Activated CD8-positive, alpha-beta memory T cell treated with anti-CD3 and anti-CD28 coated beads for 48 hours (primary cell): ENCODE measurements at regions not wholly inside any gene's neighbourhood (a gene's known extent, or its start where the extent isn't known, plus 50 kb on each side); places are given as distances from the start of the nearest gene placed in this dataset.
"Not testable (repeated sequence)": the region's sequence is repeated elsewhere in the genome, so short reads cannot be mapped to it uniquely, and the experiment has no call there.

Experiments used
- DNase-seq, 3 experiments: peaks; one replicate each; pipeline ENCODE4 v3.0.0-alpha.2; 2020; ENCODE audit warnings: low read depth in 2 of 3, low spot score in 2 of 3

GRCh38 chr2:106339609-106340008, 128.6 kb downstream of the RGPD3 start:
- no peak for DNase-seq

GRCh38 chr2:106339132-106339531, 129.1 kb downstream of the RGPD3 start:
- no peak for DNase-seq

- DNase-seq: no peak
These were observed 130.2 kb downstream of the RGPD3 start for GRCh38 chr2:106338043-106338442.

GRCh38 chr2:106336737-106337136, 131.5 kb downstream of the RGPD3 start:
- DNase-seq: no peak

- DNase-seq: no peak
These were observed 132.1 kb downstream of the RGPD3 start for GRCh38 chr2:106336108-106336507.

- no peak for DNase-seq
These were observed 133.4 kb downstream of the RGPD3 start for GRCh38 chr2:106334802-106335201.

- DNase-seq: not testable (repeated sequence)
These were observed 134.8 kb downstream of the RGPD3 start for GRCh38 chr2:106333253-106333873.

- no peak for DNase-seq
These were observed 136.2 kb downstream of the RGPD3 start for GRCh38 chr2:106332054-106332453.

GRCh38 chr2:106330384-106331261, 136.5 kb upstream of the UXS1 start:
- DNase-seq: not testable (repeated sequence)

- no peak for DNase-seq
These were observed 129.4 kb upstream of the UXS1 start for GRCh38 chr2:106323337-106324013.

GRCh38 chr2:106322281-106322680, 128.2 kb upstream of the UXS1 start:
- DNase-seq: no peak

- DNase-seq: not testable (repeated sequence)
These were observed 126.3 kb upstream of the UXS1 start for GRCh38 chr2:106320439-106320838.

GRCh38 chr2:106316915-106317314, 122.8 kb upstream of the UXS1 start:
- no peak for DNase-seq

GRCh38 chr2:106314444-106314843, 120.3 kb upstream of the UXS1 start:
- no peak for DNase-seq

- no peak for DNase-seq
These were observed 116.9 kb upstream of the UXS1 start for GRCh38 chr2:106311041-106311370.

- DNase-seq: no peak
These were observed 113.8 kb upstream of the UXS1 start for GRCh38 chr2:106307860-106308259.

- DNase-seq: no peak
These were observed 112.3 kb upstream of the UXS1 start for GRCh38 chr2:106306387-106306786.

GRCh38 chr2:106304612-106305184, 110.6 kb upstream of the UXS1 start:
- DNase-seq: no peak

GRCh38 chr2:106299696-106300095, 105.6 kb upstream of the UXS1 start:
- DNase-seq: no peak

GRCh38 chr2:106296182-106296815, 102.2 kb upstream of the UXS1 start:
- DNase-seq: no peak

GRCh38 chr2:106294182-106294581, 100.1 kb upstream of the UXS1 start:
- DNase-seq: no peak
